ENCODE measurements at regions not wholly inside any gene's neighbourhood (a gene's known extent, or its start where the extent isn't known, plus 50 kb on each side); places are given as distances from the start of the nearest gene placed in this dataset.
"Not testable (repeated sequence)": the region's sequence is repeated elsewhere in the genome, so short reads cannot be mapped to it uniquely, and the experiment has no call there.

DNA sequence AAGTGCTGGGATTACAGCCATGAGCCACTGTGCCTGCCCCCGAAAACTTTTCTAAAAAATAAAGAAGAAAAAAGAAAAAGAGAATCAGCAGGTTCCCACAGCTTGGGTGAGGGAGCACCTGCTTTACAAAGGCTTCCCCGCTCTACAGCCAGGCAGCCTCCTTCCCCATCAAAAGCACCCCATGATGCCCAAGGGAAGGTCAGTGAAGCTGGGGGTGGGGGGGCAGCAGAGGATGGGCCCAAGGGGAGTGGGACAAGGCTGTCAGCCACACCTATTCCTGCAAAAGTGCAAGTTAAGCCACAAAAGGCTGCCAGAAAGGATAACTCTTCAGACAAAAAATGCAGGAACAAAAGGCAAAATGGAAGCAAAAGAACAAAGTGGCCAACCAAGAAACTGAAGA lies 72.5 kb downstream of the FAM50B start:
- no peak for DNase-seq

DNA sequence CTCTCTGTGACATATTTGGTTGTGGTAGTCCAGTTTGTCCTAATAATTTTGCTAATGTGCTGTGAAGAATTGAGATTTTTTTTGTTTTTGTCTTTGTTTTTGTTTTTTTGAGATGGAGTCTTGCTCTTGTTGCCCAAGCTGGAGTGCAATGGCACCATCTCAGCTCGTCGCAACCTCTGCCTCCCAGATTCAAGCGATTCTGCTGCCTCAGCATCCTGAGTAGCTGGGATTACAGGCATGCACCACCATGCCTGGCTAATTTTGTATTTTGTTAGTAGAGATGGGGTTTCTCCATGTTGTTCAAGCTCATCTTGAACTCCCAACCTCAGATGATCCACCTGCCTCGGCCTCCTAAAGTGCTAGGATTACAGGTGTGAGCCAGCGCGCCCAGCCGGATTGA lies 73.4 kb downstream of the FAM50B start:
- not testable (repeated sequence) for DNase-seq

DNA sequence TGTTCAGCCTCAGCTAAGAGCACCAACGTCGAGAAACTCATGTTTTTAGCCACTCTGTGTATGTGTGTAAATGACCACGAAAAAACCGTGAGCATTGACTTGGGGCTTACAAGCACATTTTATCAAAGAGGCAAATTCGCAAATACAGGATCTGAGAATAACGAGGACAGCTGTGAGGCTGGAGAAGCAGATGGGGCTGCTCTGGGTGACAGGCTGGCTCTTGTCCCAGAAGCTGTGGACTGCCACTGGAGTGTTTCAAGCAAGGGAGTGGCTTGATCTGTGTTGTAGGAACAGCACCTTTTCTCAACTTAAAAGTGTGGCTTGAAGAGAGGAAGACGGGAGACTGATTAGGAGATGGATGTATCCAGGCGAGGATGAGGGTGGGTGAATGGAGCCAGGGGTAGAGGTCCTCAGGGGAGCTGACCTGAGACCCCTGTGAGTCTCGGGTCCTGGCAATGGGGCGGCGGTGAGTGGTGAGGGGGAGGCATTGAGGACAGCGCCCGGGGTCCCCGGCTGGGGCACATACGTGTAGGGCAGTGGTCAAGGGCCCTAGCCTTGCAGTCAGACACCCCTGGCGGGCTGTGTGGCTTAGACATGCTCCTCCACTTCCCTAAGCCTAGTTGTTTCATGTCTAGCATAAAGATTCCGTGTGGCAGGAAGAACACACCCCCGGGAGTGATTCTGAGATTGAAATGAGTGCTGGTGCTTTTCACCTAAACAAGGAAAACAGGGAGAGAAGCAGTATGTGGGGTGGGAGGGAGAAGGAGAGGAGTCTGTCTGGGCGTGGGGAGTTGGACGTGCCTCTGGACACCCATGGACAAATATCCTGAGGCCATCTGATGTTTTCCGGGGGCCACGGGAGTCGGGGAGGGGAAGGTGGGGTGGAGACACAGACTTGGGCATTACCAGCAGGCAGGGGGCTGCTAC lies 76.3 kb downstream of the FAM50B start:
- not testable (repeated sequence) for DNase-seq

DNA sequence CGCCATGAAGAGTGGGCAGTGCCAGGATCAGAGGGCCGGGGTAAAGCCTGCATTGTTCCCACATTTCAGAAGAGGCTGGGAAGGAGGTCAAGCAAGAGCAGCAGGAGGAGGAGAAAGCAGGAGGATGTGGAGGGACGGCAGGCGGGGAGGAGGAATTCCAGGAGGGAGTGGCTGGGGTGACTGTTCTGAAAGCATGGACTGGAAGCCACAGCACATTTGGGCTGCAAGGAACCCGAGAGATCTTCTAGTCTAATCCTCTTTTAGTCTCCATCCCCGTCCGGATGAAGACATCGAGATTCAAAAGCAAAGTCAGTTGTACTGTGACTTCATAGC lies 76.9 kb downstream of the FAM50B start:
- DNase-seq: no peak

DNA sequence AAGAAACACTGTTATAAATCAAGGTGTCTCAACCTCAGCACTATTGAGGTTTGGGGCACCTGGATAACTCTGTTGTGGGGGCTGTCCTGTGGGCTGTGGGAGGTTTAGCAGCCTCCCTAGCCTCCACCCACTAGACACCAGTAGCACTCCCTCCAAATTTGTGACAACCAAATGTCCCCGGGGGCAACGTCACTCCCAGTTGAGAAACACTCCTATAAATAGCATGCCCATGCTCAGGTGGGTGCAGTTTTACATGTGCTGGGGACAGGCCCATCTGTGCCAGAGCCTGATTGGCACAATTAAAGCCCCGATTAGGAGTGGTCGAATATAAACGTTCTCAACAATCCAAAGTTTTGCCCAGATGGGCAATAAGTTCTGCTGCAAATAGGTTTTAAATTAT lies 78.9 kb downstream of the FAM50B start:
- DNase-seq: no peak

DNA sequence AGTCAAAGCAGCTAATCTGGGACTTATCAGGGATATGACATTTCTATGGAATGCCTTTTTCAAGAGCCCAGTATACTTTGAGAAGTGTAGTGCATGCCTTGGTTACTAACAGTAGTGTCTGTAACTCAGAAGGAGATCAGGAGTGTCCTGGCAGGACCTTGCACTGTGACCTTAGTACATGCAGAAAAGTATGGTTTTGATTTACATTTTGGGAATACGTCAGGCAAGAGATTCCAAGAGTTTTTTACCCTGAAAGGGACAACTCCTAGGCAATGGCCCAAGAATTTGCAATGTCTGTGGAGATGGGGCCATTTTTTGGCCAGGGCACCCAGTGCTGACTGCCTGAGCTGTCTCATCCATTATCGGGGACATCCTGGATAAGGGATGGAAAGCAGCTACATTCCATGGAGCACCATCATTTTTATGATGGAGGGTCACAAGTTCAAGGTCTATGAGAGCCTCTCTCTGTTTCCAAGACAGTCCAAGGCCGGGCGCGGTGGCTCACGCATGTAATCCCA lies 80.2 kb downstream of the FAM50B start:
- no peak for DNase-seq

DNA sequence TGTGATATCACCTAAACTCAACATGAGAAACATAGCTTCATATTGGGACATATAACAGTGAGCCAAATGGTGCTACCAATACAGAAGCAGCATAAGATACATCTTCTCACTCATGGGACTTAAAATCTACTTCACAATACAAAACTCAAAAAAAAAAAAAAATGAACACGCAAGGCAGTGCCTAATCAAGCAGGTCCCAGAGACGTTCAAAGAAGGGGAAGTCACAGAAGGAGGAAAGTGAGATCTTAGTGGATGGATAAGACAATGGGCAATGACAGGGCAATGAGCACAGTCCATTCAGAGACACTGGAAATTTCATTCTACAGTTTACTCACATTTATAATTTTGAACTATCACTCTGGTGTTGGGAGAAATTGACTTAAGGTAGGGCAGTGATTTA lies 88.3 kb downstream of the FAM50B start:
- DNase-seq: no peak

DNA sequence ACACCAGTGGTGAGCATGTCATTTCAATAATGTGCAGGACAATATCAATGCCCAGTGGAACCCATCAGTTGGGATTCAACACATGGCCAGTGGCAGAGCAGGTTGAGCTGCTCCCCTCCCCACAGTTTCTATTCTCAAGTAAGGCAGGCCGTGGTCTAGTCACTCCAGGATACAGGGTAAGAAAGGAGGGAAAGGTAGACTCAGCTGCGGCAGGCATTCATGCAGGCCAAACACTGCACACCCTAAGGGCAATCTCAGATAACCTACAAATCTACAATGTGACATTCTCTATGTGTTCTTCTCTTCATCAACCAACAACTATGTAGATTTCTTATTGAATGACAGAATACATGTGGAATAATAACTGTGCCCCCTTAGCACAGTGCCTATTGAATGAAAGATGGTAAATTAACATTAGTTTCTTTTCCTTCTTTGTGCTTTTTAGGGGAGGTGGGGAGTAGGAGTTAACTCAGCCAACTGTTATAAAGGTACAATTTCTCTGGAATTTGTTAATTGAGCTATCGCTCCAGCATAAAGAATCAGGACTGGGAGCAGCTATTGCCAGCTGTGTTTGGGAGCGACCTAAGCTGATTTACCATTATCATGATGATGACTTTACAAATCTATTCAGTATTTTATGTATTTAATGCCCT lies 89.7 kb downstream of the FAM50B start:
- no peak for DNase-seq

DNA sequence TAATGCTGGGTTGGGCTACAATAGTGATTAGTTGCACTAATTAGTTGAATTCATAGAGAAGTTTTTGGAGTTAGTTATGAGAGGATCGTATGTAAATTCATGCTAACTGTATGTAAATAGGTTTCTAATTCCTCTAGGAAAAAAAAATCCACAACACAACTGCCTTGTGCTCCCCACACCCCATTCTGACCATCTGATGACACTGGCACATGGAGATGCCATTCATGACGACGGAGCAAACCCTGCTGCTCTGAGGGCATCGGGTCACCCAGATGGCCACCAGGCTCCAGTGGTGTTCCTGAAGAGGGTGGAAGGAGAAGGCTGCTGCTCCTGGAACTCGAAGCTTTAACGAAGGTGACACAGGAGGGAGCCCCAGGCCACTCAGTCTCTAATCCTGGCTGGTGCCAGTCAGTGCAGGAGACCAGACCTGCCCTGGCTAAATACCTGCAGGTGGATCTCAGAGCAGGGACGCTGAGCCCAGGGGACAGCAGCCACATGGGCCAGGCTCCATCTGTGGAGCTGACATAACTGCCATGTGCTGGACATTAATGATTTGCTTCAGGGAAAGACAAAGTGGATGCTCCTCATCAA lies 90.3 kb downstream of the FAM50B start:
- no peak for DNase-seq

DNA sequence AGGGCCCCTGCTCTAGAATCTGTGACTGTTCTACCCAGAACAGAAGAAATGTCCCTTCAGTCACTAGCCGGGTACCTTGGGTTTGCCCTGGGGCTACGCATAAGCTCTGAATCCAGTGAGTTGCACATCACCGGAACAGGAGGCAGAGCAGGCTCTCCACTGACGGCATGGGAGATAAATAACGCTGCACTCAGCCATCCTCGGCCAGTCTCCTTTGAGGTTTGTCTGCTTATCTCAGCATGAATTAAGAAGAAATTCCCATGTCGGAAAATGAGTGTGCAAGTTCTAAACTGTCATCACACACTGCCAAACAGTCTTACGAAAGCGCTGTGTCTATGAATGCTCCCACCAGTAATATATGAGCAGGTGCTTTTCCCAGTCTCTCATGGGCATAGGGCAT lies 90.8 kb downstream of the FAM50B start:
- no peak for DNase-seq

DNA sequence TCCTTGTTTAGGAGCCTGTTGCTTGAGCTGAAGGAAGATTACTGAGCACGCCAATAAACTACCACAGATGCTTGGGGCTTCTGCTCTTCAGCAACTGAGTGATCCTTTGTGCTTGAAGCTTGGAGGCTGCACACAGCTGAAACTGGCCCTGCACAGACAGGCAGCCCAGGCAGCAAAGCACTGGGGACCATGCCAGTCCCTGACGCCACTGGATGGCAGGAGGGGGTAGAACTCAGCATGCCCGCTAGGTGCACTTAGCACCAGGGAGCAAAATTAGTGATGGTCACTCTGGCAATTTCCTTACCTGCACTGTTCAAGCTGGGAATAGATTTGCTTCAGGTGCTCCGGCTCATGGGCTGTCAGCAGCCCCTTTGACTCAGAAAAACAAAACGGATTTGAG lies 91.5 kb downstream of the FAM50B start:
- no peak for DNase-seq

DNA sequence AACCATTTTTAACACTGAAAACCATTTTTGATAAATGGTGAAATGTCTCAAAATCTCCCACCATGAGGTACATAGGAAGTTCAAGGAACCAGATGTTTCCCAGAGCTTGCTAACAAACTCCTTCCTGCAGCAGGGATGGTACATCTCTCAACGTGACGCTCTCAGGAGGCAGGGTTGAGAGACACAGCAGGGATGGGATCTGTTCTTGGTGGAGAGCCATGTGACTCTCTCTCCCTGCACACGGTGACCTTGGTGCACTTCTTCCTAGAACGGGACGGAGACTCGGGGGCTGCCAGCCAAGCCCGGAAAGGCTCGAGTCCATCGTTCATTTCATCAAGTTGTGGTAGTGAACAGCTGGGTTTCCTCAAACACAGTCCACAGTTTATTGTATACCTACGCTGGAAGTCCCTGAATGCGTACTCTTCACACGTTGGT lies 94.2 kb downstream of the FAM50B start:
- no peak for DNase-seq

DNA sequence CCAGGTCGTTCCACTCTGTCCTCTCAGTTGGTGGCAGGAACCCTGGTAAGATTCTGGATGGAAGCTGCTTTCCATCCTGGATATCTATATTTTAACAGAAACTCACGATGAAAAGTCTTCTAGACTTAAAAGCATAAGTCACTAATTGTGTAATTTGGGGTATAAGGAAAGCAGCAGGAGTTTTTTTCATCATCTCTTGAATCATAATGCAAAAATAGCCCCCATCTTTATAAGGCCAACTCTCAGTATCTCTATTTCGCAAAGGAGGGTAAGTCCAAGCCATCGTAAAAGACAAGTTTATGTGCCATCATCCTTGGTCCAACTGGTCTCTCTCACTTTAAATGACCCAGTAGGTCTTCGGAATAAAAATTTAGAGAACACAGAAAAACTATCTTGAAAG lies 95.1 kb downstream of the FAM50B start:
- no peak for DNase-seq

DNA sequence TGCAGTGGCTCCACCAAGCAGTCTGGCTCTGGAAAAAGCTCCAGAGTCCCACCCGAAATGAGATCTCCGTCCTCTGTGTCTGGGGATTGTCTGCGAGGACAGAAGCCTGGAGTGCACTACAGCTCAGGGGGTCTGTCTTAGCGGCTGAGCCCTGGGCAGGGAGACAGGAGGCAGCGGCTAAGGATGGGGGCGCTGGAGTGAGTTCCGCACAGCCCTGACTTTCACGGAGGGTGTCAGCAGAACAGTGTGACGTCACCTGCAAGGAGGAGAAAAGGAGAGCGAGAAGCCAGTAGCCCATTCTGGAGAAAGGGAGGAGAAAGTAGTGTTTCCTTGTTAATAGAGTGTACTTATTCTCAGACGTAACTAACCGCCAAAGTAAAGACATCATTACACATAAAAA lies 97.6 kb downstream of the FAM50B start:
- no peak for DNase-seq

DNA sequence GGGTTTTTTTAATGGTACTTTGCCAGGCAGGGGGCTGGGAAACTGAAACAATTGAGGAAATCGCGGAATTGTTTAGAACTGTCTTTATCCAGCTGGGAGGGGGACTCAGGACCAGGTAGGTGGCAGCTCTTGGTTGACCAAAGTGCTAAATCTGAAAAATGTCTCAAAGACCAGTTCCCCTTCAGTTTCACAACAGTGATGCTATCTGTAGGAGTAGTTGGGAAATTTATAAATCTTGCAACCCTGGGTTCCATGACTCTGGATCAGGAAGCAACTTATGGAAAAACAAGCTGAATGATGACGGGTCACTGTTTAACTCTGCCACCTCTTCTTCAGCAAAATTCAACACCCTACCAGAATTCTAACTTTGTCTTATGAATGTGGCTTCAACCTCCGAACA lies 99.7 kb downstream of the FAM50B start:
- DNase-seq: no peak

DNA sequence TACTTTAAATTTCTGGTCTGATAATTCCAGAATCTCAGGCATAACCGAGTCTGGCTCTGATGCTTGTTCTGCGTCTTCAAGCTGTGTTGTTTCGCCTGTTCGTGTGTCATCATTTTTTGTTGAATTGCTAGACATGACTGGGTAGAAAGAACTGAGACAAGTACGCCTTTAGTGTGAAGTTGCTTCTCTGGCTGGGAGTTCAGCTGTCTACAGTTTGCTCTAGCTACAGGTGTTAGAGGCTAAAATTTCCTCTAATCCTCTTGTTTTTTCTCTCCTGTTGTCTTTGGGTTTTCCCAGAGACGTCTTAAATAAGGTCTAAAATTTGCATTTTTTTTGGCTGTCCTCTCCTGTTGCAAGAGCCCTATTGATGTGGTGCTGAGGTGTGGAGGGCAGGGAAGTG lies 100.3 kb downstream of the FAM50B start:
- DNase-seq: no peak

DNA sequence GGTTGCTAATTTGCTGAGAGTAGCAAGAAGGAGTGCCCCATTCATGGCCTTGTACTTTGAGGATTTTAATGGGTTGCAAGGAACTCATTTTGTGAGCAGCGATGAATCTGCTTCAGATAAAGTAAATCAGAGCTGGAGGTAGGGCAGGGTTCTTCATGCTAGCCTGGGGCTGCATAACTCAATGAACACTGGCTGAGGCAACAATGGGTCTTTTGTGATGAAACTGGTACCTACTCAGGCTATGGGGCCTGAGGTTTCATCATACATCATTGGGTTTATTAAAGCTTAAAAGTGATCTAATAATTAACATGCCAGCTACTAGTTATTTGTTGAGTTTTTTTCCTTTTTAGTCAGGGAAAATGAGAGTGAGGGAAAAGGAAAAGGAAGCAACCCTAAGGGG lies 106.9 kb downstream of the FAM50B start:
- no peak for DNase-seq

DNA sequence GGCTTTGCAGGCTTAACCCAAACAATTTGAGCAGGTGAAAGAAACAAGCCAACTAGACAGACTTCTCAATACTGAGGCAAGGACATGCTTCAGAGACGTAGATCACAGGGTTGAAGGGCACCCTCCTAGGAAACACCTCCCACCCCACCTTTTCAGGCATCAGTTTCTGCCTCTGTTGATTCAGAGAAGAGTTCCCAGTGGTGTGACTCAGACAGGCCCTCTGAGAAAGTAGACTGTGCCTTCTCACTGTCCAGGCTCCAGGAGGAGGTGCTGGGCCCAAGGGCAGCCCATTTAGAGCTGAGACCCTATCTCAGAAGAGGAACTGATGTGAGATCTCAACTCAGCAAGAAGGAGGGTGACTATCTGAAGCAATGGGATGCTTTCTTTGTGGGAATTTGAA lies 108.1 kb downstream of the FAM50B start:
- DNase-seq: no peak

DNA sequence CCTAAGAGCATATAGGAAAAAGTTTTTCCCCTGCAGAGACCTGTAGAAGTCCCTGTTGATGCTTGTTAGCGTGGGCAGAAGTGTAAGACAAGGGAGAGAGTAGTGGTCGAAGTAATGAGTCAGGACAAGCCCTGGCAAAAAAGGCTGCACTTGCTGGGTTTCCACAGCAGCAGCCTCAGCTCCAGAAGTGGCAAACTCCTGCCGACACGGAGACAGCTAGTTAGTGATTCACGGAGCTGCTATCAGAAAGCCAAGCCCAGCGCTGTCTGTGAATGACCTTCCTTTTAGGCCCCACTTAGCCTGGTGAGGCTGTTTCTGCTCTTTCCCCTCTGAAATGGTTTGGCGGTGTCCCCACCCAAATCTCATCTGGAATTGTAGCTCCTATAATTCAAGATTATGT lies 109.1 kb downstream of the FAM50B start:
- DNase-seq: no peak

DNA sequence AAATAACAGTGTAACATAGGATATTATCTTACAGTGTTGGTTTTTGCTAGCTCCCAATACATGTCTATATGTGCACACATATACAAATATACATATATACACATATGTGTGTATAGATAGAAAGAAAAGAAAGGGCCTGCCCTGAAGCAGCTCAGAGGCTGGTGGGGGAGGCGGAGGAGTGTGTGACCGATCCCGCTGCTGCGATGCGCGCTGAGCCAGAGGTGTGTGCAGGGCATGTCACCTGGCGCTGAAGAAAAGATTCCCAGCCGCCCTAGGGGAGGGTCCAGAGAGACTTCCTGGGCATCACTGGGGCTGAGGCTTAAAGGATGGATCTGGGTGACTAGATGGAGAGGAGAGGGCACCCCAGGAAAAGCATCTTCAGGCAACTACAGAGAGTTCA lies 110.2 kb downstream of the FAM50B start:
- DNase-seq: no peak

DNA sequence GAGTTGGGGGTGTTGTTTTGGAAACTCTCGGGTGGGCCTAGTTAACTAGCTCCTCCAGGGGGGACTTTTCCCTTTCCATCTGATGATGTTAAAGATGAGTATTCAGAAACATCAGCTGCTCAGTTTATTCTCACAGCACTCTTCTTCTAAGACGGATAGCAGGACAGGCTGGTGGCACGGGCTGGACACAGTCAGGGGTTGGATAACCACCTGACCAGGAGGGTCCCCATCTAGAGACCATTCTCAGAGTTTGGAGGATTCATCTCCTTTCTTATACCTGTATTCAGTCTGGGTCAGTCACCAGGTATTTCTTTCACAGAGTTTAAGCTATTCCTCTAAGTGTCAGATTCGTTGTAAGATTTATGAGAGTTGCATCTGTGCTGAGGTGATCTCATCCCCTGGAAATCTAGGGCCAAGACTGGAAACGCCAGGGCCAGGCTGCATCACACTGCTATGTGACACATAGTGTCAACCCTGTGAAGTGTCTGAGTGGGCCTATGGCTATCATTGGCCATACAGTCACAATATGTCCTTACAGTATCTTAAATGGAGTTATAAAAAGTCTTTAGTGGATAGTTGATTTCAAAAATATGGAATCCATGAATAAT lies 111.7 kb downstream of the FAM50B start:
- no peak for DNase-seq

DNA sequence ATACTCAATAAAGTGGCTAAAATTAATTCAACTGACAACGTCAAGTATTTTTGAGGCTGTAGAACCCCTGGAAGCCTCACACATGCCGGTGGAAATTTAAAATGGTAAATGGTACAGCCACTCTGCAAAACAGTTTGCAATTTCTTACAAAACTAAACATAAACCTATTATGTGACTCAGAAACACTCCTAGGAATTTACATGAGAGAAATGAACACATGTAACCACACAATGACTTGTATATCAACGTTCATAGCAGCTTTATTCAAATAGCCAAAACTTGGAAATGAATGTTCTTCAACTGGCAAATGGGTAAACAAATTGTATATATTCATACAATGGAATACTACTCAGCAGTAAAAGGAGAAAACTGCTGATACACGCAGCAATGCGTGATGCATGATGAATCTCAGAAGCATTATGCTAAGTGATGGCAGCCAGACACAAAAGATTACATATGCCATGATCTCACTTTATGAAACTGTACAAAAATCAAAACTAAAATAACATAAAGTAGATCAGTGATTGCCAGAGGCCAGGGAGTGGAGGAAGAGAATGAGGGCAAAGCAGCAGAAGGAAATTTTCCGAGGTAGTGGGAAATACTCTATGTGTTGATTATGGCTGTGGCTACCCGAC lies 112.5 kb downstream of the FAM50B start:
- DNase-seq: no peak

All from DMS53 (cell line).